NCI-H1417 (cell line): ENCODE measurements at regions not wholly inside any gene's neighbourhood (a gene's known extent, or its start where the extent isn't known, plus 50 kb on each side); places are given as distances from the start of the nearest gene placed in this dataset.
A peak's percentile ranks its signal among the peaks of the same experiment; 100 is the strongest.
"Not testable (repeated sequence)": the region's sequence is repeated elsewhere in the genome, so short reads cannot be mapped to it uniquely, and the experiment has no call there.

ENCODE experiments used
- DNase-seq, 3 experiments: peaks; one replicate each; lab custom pipeline; 2025; lab: John Stamatoyannopoulos, UW

- DNase-seq, result not testable (repeated sequence)
Observed at GRCh38 chr13:64686536-64686935, 2543.6 kb downstream of the PCDH9 start.

- DNase-seq, result no peak
Observed at GRCh38 chr13:64684685-64685431, 2545.3 kb downstream of the PCDH9 start.

- no peak for DNase-seq
Observed at GRCh38 chr13:64684108-64684507, 2546.0 kb downstream of the PCDH9 start.

GRCh38 chr13:64680739-64681138, 2549.4 kb downstream of the PCDH9 start:
- no peak for DNase-seq

- DNase-seq, result no peak
Observed at GRCh38 chr13:64675255-64675892, 2554.8 kb downstream of the PCDH9 start.

- no peak for DNase-seq
Observed at GRCh38 chr13:64674126-64674525, 2556.0 kb downstream of the PCDH9 start.

GRCh38 chr13:64672751-64673150, 2557.4 kb downstream of the PCDH9 start:
- no peak for DNase-seq

GRCh38 chr13:64662887-64663593, 2567.1 kb downstream of the PCDH9 start:
- DNase-seq, result no peak

- no peak for DNase-seq
Observed at GRCh38 chr13:64648293-64648692, 2581.8 kb downstream of the PCDH9 start.

GRCh38 chr13:64643066-64643465, 2587.1 kb downstream of the PCDH9 start:
- DNase-seq, result no peak

GRCh38 chr13:64640002-64640401, 2590.1 kb downstream of the PCDH9 start:
- peak in 1 of 3 experiments; percentile 75 for DNase-seq

- no peak for DNase-seq
Observed at GRCh38 chr13:64639206-64639605, 2590.9 kb downstream of the PCDH9 start.

- DNase-seq, result no peak
Observed at GRCh38 chr13:64633948-64634347, 2596.2 kb downstream of the PCDH9 start.

- no peak for DNase-seq
Observed at GRCh38 chr13:64627654-64628053, 2602.5 kb downstream of the PCDH9 start.

- no peak for DNase-seq
Observed at GRCh38 chr13:64626105-64626504, 2604.0 kb downstream of the PCDH9 start.

GRCh38 chr13:64617231-64617630, 2612.9 kb downstream of the PCDH9 start:
- DNase-seq, result no peak

- no peak for DNase-seq
Observed at GRCh38 chr13:64591971-64592370, 2638.2 kb downstream of the PCDH9 start.

GRCh38 chr13:64579331-64579730, 2650.8 kb downstream of the PCDH9 start:
- peak in 2 of 3 experiments; percentile 31 to 80 for DNase-seq

- no peak for DNase-seq
Observed at GRCh38 chr13:64568748-64569147, 2661.4 kb downstream of the PCDH9 start.

GRCh38 chr13:64558031-64558430, 2672.1 kb downstream of the PCDH9 start:
- not testable (repeated sequence) for DNase-seq

GRCh38 chr13:64556376-64556775, 2673.8 kb downstream of the PCDH9 start:
- no peak for DNase-seq

- DNase-seq, result no peak
Observed at GRCh38 chr13:64553411-64554129, 2676.6 kb downstream of the PCDH9 start.
